Left lung (tissue), 4 donors: ENCODE measurements at regions not wholly inside any gene's neighbourhood (a gene's known extent, or its start where the extent isn't known, plus 50 kb on each side); places are given as distances from the start of the nearest gene placed in this dataset.

ENCODE experiments used
- ATAC-seq: fragments of 200-7000 bp; cut with Tn5 transposase; one replicate; pipeline ENCODE4 v1.9.1; 2020; ENCODE audit warnings: moderate library complexity
- DNase-seq, 4 donors: peaks; one replicate each; pipeline ENCODE4 v3.0.0-alpha.2; 2013 to 2020
- H3K27ac ChIP-seq, 2 donors: fragments of 200-600 bp; sonication (generic) in 1 of 2; one replicate each; pipeline versions ENCODE4 v1.5.0 to v1.8.0; 2020 to 2021
- H3K27me3 ChIP-seq, 2 donors: fragments of 200-600 bp; sonication (generic) in 1 of 2; one replicate each; pipeline versions ENCODE4 v1.5.0 to v1.8.0; 2020 to 2021
- H3K36me3 ChIP-seq, 2 donors: fragments of 200-600 bp; sonication (generic) in 1 of 2; one replicate each; pipeline versions ENCODE4 v1.5.0 to v1.8.0; 2020 to 2021
- H3K4me1 ChIP-seq, 2 donors: fragments of 200-600 bp; one replicate each; pipeline ENCODE4 v1.8.0; 2021
- H3K4me3 ChIP-seq, 2 donors: fragments of 200-600 bp; sonication (generic) in 1 of 2; one replicate each; pipeline versions ENCODE4 v1.5.0 to v1.8.0; 2020 to 2021; ENCODE audit warnings: mild to moderate bottlenecking in 1 of 2
- H3K9me3 ChIP-seq, 2 donors: fragments of 200-600 bp; sonication (generic) in 1 of 2; one replicate each; pipeline versions ENCODE4 v1.5.0 to v1.8.0; 2020 to 2021
- CTCF ChIP-seq, 2 donors: fragments of 200-600 bp; sonication (generic) in 1 of 2; IDR thresholded peaks; one replicate each; pipeline versions ENCODE4 v1.5.0 to v1.8.0; 2021; ENCODE audit warnings: antibody characterized with exemption in 2 of 2
- intact Hi-C, 2 donors: fragments of 100-400 bp; cut with DNase I; formaldehyde crosslinking; loops; one replicate each; pipeline versions ENCODE4 v1.11.2 to v1.14.2; 2022
- donor health status: DM: no; HTN: yes; CAD: no.
- donor health status: DM: no; HTN: no; CAD: no.

- Histone ChIP-seq H3K9me3 (no peaks in the 10 kb centered on the region), H3K4me3 (no peak overlapping the region), H3K27me3 (no peaks in the 10 kb centered on the region), H3K27ac (no peak overlapping the region), H3K4me1 (no peaks in the 10 kb centered on the region), H3K36me3 (no peaks in the 10 kb centered on the region)
- no peak for TF ChIP-seq CTCF (IDR thresholded peaks at IDR 0.05)
- ATAC-seq, result no peak
- no peak for DNase-seq
- intact Hi-C loops, result no loop called here
Measured at GRCh38 chr2:5519286-5519685, 172.9 kb upstream of the SOX11 start.

GRCh38 chr2:5520463-5520972 lies 171.7 kb upstream of the SOX11 start:
- DNase-seq (no peak), ATAC-seq (no peak)
- H3K27me3 ChIP-seq, result no peaks in the 10 kb centered on the region
- intact Hi-C loops, result no loop called here
- no peaks in the 10 kb centered on the region for H3K4me1 ChIP-seq
- H3K9me3 ChIP-seq, result no peaks in the 10 kb centered on the region
- H3K4me3 ChIP-seq, result no peak overlapping the region
- H3K27ac ChIP-seq, result no peak overlapping the region
- TF ChIP-seq CTCF (IDR thresholded peaks at IDR 0.05), result no peak
- no peaks in the 10 kb centered on the region for H3K36me3 ChIP-seq

- no peaks in the 10 kb centered on the region for H3K27me3 ChIP-seq
- H3K4me1 ChIP-seq, result no peaks in the 10 kb centered on the region
- no peaks in the 10 kb centered on the region for H3K9me3 ChIP-seq
- ATAC-seq, result no peak
- intact Hi-C loops, result no loop called here
- TF ChIP-seq CTCF (IDR thresholded peaks at IDR 0.05), result no peak
- no peak overlapping the region for H3K4me3 ChIP-seq
- no peaks in the 10 kb centered on the region for H3K36me3 ChIP-seq
- no peak overlapping the region for H3K27ac ChIP-seq
- DNase-seq, result no peak
Measured at GRCh38 chr2:5521461-5521860, 170.7 kb upstream of the SOX11 start.

DNA sequence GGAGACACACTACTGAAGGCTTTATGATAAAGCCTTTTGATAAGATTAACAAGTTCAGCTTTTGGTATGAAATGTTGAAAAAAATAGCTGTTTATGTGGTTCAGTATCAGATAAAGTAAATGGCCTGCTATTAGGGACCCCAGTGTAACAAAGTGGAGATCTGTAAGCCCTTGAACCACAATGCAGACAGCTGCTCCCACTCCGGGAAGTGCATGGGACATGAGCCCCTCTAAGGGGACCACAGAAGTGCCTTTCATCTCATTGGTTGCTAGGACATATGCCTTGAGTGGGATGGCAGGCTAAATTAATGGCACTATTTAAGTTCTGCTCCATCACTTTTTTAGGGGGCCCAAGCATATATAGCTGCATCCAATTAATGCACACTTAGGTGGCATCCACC lies 167.6 kb upstream of the SOX11 start:
- Histone ChIP-seq H3K9me3 (no peaks in the 10 kb centered on the region), H3K4me3 (no peak overlapping the region), H3K4me1 (no peaks in the 10 kb centered on the region), H3K36me3 (no peaks in the 10 kb centered on the region), H3K27ac (no peak overlapping the region), H3K27me3 (no peaks in the 10 kb centered on the region)
- DNase-seq, result no peak
- ATAC-seq, result no peak
- intact Hi-C loops, result no loop called here
- no peak for TF ChIP-seq CTCF (IDR thresholded peaks at IDR 0.05)

- TF ChIP-seq CTCF (IDR thresholded peaks at IDR 0.05), result no peak
- DNase-seq (no peak), ATAC-seq (no peak)
- Histone ChIP-seq H3K36me3 (no peaks in the 10 kb centered on the region), H3K27ac (no peak overlapping the region), H3K9me3 (peaks cover 0 to 2% of the 10 kb centered on the region in 2 donors), H3K4me3 (no peak overlapping the region), H3K27me3 (no peaks in the 10 kb centered on the region), H3K4me1 (no peaks in the 10 kb centered on the region)
- intact Hi-C loops, result no loop called here
Measured at GRCh38 chr2:5528706-5529105, 163.5 kb upstream of the SOX11 start.
